IMR-90 (cell line): ENCODE measurements at regions not wholly inside any gene's neighbourhood (a gene's known extent, or its start where the extent isn't known, plus 50 kb on each side); places are given as distances from the start of the nearest gene placed in this dataset.

Experiments
- ATAC-seq: fragments of 200-7000 bp; cut with Tn5 transposase; 2 replicates; pipeline ENCODE4 v1.9.1; 2020; ENCODE audit warnings: low read depth, mild to moderate bottlenecking, moderate library complexity
- BruUV-seq: library from RNA; stranded (reverse); fragments of 400-500 nt; replicated peaks from 2 replicates; lab custom pipeline; 2021; lab: Mats Ljungman, UMichigan
- CTCF ChIA-PET: fragments of 300-600 bp; formaldehyde crosslinking; extraction: SDS; loops from one replicate; lab custom pipeline; 2021; ENCODE audit warnings: antibody characterized with exemption; lab: Yijun Ruan, JAX
- POLR2A ChIA-PET: fragments of 300-600 bp; sonication (Branson Sonifier 250); formaldehyde crosslinking; loops from one replicate; lab custom pipeline; 2022; ENCODE audit warnings: antibody characterized with exemption; ENCODE audit not compliant: unreplicated experiment; lab: Charles Lee
- DNase-seq: peaks from one replicate; pipeline ENCODE4 v3.0.0; 2013
- H2AFZ ChIP-seq: replicated peaks from 2 replicates; pipeline ENCODE3; 2013; ENCODE audit warnings: low read length, mild to moderate bottlenecking; ENCODE audit not compliant: poor library complexity
- H2AK5ac ChIP-seq: 2 replicates; pipeline ENCODE4 v1.6.1; 2013; ENCODE audit warnings: low read depth, low read length, inconsistent platforms
- H2AK9ac ChIP-seq: replicated peaks from 2 replicates; pipeline ENCODE3; 2013; ENCODE audit warnings: mild to moderate bottlenecking, low read depth, low read length, moderate library complexity; ENCODE audit not compliant: poor library complexity
- H2BK120ac ChIP-seq: 2 replicates; pipeline ENCODE4 v1.6.1; 2013; ENCODE audit warnings: low read depth, low read length, inconsistent platforms
- H2BK15ac ChIP-seq: 3 replicates; pipeline ENCODE4 v1.6.1; 2013; ENCODE audit warnings: low read depth, low read length, inconsistent platforms
- H2BK20ac ChIP-seq: 2 replicates; pipeline ENCODE4 v1.6.1; 2013; ENCODE audit warnings: low read depth, mild to moderate bottlenecking, inconsistent platforms, low read length, moderate library complexity
- H2BK5ac ChIP-seq: 2 replicates; pipeline ENCODE4 v1.6.1; 2013; ENCODE audit warnings: mild to moderate bottlenecking, low read depth, low read length, inconsistent platforms; ENCODE audit not compliant: poor library complexity, severe bottlenecking
- H3K14ac ChIP-seq: replicated peaks from 2 replicates; pipeline ENCODE4 v1.6.1; 2013; ENCODE audit warnings: low read depth, low read length, inconsistent platforms
- H3K18ac ChIP-seq: 2 replicates; pipeline ENCODE4 v1.6.1; 2013; ENCODE audit warnings: low read depth, low read length, control low read depth
- H3K23ac ChIP-seq: 2 replicates; pipeline ENCODE4 v1.6.1; 2013; ENCODE audit warnings: low read depth, low read length, inconsistent platforms
- H3K27ac ChIP-seq: 2 replicates; pipeline ENCODE4 v1.5.1; 2013; ENCODE audit warnings: mild to moderate bottlenecking, control low read depth, low read length; ENCODE audit not compliant: insufficient read depth
- H3K27me3 ChIP-seq: 2 replicates; pipeline ENCODE4 v1.6.1; 2013; ENCODE audit warnings: low read length; ENCODE audit not compliant: control insufficient read depth, insufficient read depth
- H3K36me3 ChIP-seq: 2 replicates; pipeline ENCODE4 v1.6.1; 2013; ENCODE audit warnings: low read length, mixed read lengths; ENCODE audit not compliant: control insufficient read depth, insufficient read depth
- H3K4ac ChIP-seq: 2 replicates; pipeline ENCODE4 v1.6.1; 2013; ENCODE audit warnings: low read depth, low read length, inconsistent platforms
- H3K4me1 ChIP-seq: 2 replicates; pipeline ENCODE4 v1.6.1; 2013; ENCODE audit warnings: low read length, mixed read lengths; ENCODE audit not compliant: control insufficient read depth, insufficient read depth
- H3K4me2 ChIP-seq: 2 replicates; pipeline ENCODE4 v1.6.1; 2013; ENCODE audit warnings: low read depth, mild to moderate bottlenecking, control low read depth, low read length, moderate library complexity
- H3K4me3 ChIP-seq: 2 replicates; pipeline ENCODE4 v1.5.1; 2013; ENCODE audit warnings: low read depth, mild to moderate bottlenecking, control low read depth, low read length, moderate library complexity; ENCODE audit not compliant: insufficient read depth
- H3K56ac ChIP-seq: 2 replicates; pipeline ENCODE4 v1.6.1; 2013; ENCODE audit warnings: low read length, inconsistent platforms; ENCODE audit not compliant: insufficient read depth; ENCODE audit errors: extremely low read depth
- H3K79me1 ChIP-seq, 2 experiments: 2 replicates each; pipeline ENCODE4 v1.6.1; 2013; ENCODE audit warnings: low read length in 2 of 2, inconsistent platforms in 1 of 2, low read depth in 1 of 2
- H3K9ac ChIP-seq: 2 replicates; pipeline ENCODE4 v1.6.1; 2013; ENCODE audit warnings: low read depth, low read length, control low read depth
- H3K9me1 ChIP-seq: 2 replicates; pipeline ENCODE4 v1.6.1; 2013; ENCODE audit warnings: low read length, inconsistent platforms; ENCODE audit not compliant: insufficient read depth
- H3K9me3 ChIP-seq: 2 replicates; pipeline ENCODE4 v1.6.1; 2013; ENCODE audit warnings: low read length; ENCODE audit not compliant: control insufficient read depth, insufficient read depth
- H4K20me1 ChIP-seq: 2 replicates; pipeline ENCODE4 v1.6.1; 2013; ENCODE audit warnings: low read length, inconsistent platforms; ENCODE audit not compliant: insufficient read depth
- H4K5ac ChIP-seq: 2 replicates; pipeline ENCODE4 v1.6.1; 2013; ENCODE audit warnings: mild to moderate bottlenecking, low read depth, low read length, control low read depth
- H4K8ac ChIP-seq, 2 experiments: 2 replicates each; pipeline ENCODE4 v1.6.1; 2013; ENCODE audit warnings: low read depth in 2 of 2, low read length in 2 of 2, control low read depth in 1 of 2, inconsistent platforms in 1 of 2
- H4K91ac ChIP-seq: 2 replicates; pipeline ENCODE4 v1.6.1; 2013; ENCODE audit warnings: low read depth, low read length, inconsistent platforms; ENCODE audit not compliant: insufficient read depth
- BHLHE40 ChIP-seq: fragments of 150-350 bp; IDR thresholded peaks from 2 replicates; pipeline ENCODE4 v1.6.1; 2016; ENCODE audit warnings: mild to moderate bottlenecking, low read depth, low read length
- CEBPB ChIP-seq: IDR thresholded peaks from 2 replicates; pipeline ENCODE4 v1.6.1; 2012; ENCODE audit warnings: low read depth, low read length, improper control_type of control experiment
- CHD1 ChIP-seq: IDR thresholded peaks from 2 replicates; pipeline ENCODE4 v1.6.1; 2012; ENCODE audit warnings: low read depth, low read length, improper control_type of control experiment
- CTCF ChIP-seq: conservative IDR thresholded peaks from 2 replicates; pipeline ENCODE4 v1.5.1; 2012; ENCODE audit warnings: mild to moderate bottlenecking, low read depth, low read length, improper control_type of control experiment
- FOS ChIP-seq: fragments of 150-350 bp; IDR thresholded peaks from 2 replicates; pipeline ENCODE4 v1.6.1; 2016; ENCODE audit warnings: low read depth, low read length
- MAFK ChIP-seq: IDR thresholded peaks from 2 replicates; pipeline ENCODE4 v1.6.1; 2012; ENCODE audit warnings: low read depth, low read length, improper control_type of control experiment
- MAZ ChIP-seq: IDR thresholded peaks from 2 replicates; pipeline ENCODE4 v1.6.1; 2012; ENCODE audit warnings: low read depth, mild to moderate bottlenecking, low read length, improper control_type of control experiment, moderate library complexity, borderline replicate concordance
- MXI1 ChIP-seq: IDR thresholded peaks from 2 replicates; pipeline ENCODE4 v1.6.1; 2012; ENCODE audit warnings: low read depth, mild to moderate bottlenecking, low read length, moderate library complexity, borderline replicate concordance
- NFE2L2 ChIP-seq: fragments of 150-350 bp; IDR thresholded peaks from 2 replicates; pipeline ENCODE4 v1.6.1; 2016; ENCODE audit warnings: low read depth, mild to moderate bottlenecking, low read length
- RAD21 ChIP-seq: IDR thresholded peaks from 2 replicates; pipeline ENCODE4 v1.6.1; 2012; ENCODE audit warnings: low read length, improper control_type of control experiment
- RCOR1 ChIP-seq: IDR thresholded peaks from 2 replicates; pipeline ENCODE4 v1.6.1; 2012; ENCODE audit warnings: mild to moderate bottlenecking, low read length, improper control_type of control experiment; ENCODE audit not compliant: insufficient replicate concordance
- RFX5 ChIP-seq: IDR thresholded peaks from 2 replicates; pipeline ENCODE4 v1.8.0; 2012; ENCODE audit warnings: low read depth, mild to moderate bottlenecking, low read length, moderate library complexity
- SMC3 ChIP-seq: fragments of 150-350 bp; IDR thresholded peaks from 2 replicates; pipeline ENCODE4 v1.6.1; 2016; ENCODE audit warnings: low read depth, mild to moderate bottlenecking, antibody characterized with exemption, low read length, moderate library complexity
- USF2 ChIP-seq: fragments of 150-350 bp; IDR thresholded peaks from 2 replicates; pipeline ENCODE4 v1.6.1; 2017; ENCODE audit warnings: mild to moderate bottlenecking, antibody characterized with exemption, low read length, low read depth
- WGBS, 2 experiments: methylation state at CpG; one replicate each; pipeline versions ENCODE4 v1.1.5 to v1.1.7; 2013; ENCODE audit warnings: missing lambda C conversion rate in 2 of 2; ENCODE audit not compliant: insufficient read length in 1 of 2; ENCODE audit errors: extremely low coverage in 2 of 2; 5-methylcytosine and 5-hydroxymethylcytosine counted together
- dilution Hi-C: fragments of 300-500 bp; cut with HindIII; formaldehyde crosslinking; loops from one replicate; pipeline ENCODE4 v1.14.3; 2018; ENCODE audit warnings: low sequenced_read_pairs; ENCODE audit not compliant: unreplicated experiment
- in situ Hi-C: fragments of 300-500 bp; cut with MboI; formaldehyde crosslinking; loops from 3 replicates; pipeline ENCODE4 v1.14.3; 2019; ENCODE audit warnings: low sequenced_read_pairs, inconsistent platforms, mixed read lengths
- intact Hi-C: fragments of 100-400 bp; cut with micrococcal nuclease; formaldehyde crosslinking; loops from 2 replicates; pipeline ENCODE4 v1.10.0; 2022
- TF ChIP-seq, protein P1 (sequence below): fragments of 150-350 bp; IDR thresholded peaks from 2 replicates; pipeline ENCODE4 v1.6.1; 2016; ENCODE audit warnings: low read depth, mild to moderate bottlenecking, low read length, moderate library complexity, borderline replicate concordance

- Histone ChIP-seq H3K4me3 (no peak overlapping the region), H3K9me1 (no peaks in the 10 kb centered on the region), H4K8ac (no peak overlapping the region), H4K91ac (no peak overlapping the region), H3K56ac (no peak overlapping the region), H3K18ac (no peak overlapping the region), H4K20me1 (no peaks in the 10 kb centered on the region), H3K9me3 (no peaks in the 10 kb centered on the region), H4K5ac (no peak overlapping the region), H2AFZ (no peak overlapping the region), H3K14ac (no peak overlapping the region), H2AK5ac (no peak overlapping the region), H3K27ac (no peak overlapping the region), H2BK120ac (no peak overlapping the region), H3K23ac (no peak overlapping the region), H3K79me1 (no peaks in the 10 kb centered on the region), H2BK20ac (no peak overlapping the region), H3K27me3 (no peaks in the 10 kb centered on the region), H3K4ac (no peak overlapping the region), H2BK5ac (no peak overlapping the region), H3K9ac (no peak overlapping the region), H2BK15ac (no peak overlapping the region), H3K4me2 (no peak overlapping the region), H3K4me1 (no peaks in the 10 kb centered on the region), H2AK9ac (no peak overlapping the region), H3K36me3 (no peaks in the 10 kb centered on the region)
- intact Hi-C loops (no loop called here), dilution Hi-C loops (no loop called here), in situ Hi-C loops (no loop called here)
- no peak for DNase-seq
- BruUV-seq = no TSS peak
- ChIA-PET POLR2A (no interaction called here), CTCF (no interaction called here)
- WGBS, 2 experiments = no CpG with 5 or more reads among the region's 3 CpGs
- no peak for TF ChIP-seq BHLHE40
- TF ChIP-seq, protein P1, sequence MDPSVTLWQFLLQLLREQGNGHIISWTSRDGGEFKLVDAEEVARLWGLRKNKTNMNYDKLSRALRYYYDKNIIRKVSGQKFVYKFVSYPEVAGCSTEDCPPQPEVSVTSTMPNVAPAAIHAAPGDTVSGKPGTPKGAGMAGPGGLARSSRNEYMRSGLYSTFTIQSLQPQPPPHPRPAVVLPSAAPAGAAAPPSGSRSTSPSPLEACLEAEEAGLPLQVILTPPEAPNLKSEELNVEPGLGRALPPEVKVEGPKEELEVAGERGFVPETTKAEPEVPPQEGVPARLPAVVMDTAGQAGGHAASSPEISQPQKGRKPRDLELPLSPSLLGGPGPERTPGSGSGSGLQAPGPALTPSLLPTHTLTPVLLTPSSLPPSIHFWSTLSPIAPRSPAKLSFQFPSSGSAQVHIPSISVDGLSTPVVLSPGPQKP = no peak
- TF ChIP-seq RFX5 = no peak
- no peak for TF ChIP-seq CHD1
- no peak for TF ChIP-seq NFE2L2
- no peak for TF ChIP-seq FOS
- TF ChIP-seq MXI1 = no peak
- no peak for TF ChIP-seq SMC3
- TF ChIP-seq RCOR1 = no peak
- no peak for TF ChIP-seq MAZ
- TF ChIP-seq RAD21 = no peak
- no peak for TF ChIP-seq MAFK
- no peak for TF ChIP-seq CEBPB
- TF ChIP-seq CTCF = no peak
- no peak for TF ChIP-seq USF2
- ATAC-seq = no peak
Observed at GRCh38 chr14:83746336-83746735, 1783.6 kb upstream of the FLRT2 start.
